ENCODE measurements at regions not wholly inside any gene's neighbourhood (a gene's known extent, or its start where the extent isn't known, plus 50 kb on each side); places are given as distances from the start of the nearest gene placed in this dataset.

GRCh38 chr2:238595750-238596570 is 169.2 kb downstream of the ASB1 start:
- H3K36me3 ChIP-seq, result no peaks in the 10 kb centered on the region
- no peak overlapping the region for H3K4me3 ChIP-seq
- peaks cover 0 to 13% of the 10 kb centered on the region in 2 donors for H3K4me1 ChIP-seq
- peak; percentile 54 for DNase-seq (ENCODE audit: low spot score)
- no peaks in the 10 kb centered on the region for H3K27me3 ChIP-seq
- TF ChIP-seq CTCF (IDR thresholded peaks at IDR 0.05), result no peak
- peak overlapping the region in 1 of 2 donors; percentile 93 for H3K27ac ChIP-seq
- no peaks in the 10 kb centered on the region for H3K9me3 ChIP-seq

GRCh38 chr2:238596571-238597551 is 170.1 kb downstream of the ASB1 start:
- Histone ChIP-seq H3K36me3 (no peaks in the 10 kb centered on the region), H3K9me3 (no peaks in the 10 kb centered on the region), H3K4me1 (peaks cover 0 to 22% of the 10 kb centered on the region in 2 donors), H3K4me3 (no peak overlapping the region), H3K27ac (peak overlapping the region; percentile 62 to 93), H3K27me3 (no peaks in the 10 kb centered on the region)
- no peak for DNase-seq (ENCODE audit: low spot score)
- no peak for TF ChIP-seq CTCF (IDR thresholded peaks at IDR 0.05)

GRCh38 chr2:238597638-238598528 is 171.2 kb downstream of the ASB1 start:
- TF ChIP-seq CTCF (IDR thresholded peaks at IDR 0.05), result no peak
- no peak for DNase-seq (ENCODE audit: low spot score)
- Histone ChIP-seq H3K9me3 (no peaks in the 10 kb centered on the region), H3K4me3 (no peak overlapping the region), H3K27ac (peak overlapping the region; percentile 62 to 93), H3K36me3 (no peaks in the 10 kb centered on the region), H3K4me1 (peaks cover 0 to 32% of the 10 kb centered on the region in 2 donors), H3K27me3 (no peaks in the 10 kb centered on the region)

- H3K4me3 ChIP-seq, result no peak overlapping the region
- DNase-seq (ENCODE audit: low spot score), result no peak
Measured at GRCh38 chr2:238598802-238599530, 172.2 kb downstream of the ASB1 start.

More at GRCh38 chr2:238598802-238599530, 172.2 kb downstream of the ASB1 start:
- Histone ChIP-seq H3K27ac (no peak overlapping the region), H3K4me1 (peaks cover 0 to 33% of the 10 kb centered on the region in 2 donors), H3K27me3 (no peaks in the 10 kb centered on the region), H3K36me3 (no peaks in the 10 kb centered on the region), H3K9me3 (peaks cover 0 to 10% of the 10 kb centered on the region in 2 donors)
- no peak for TF ChIP-seq CTCF (IDR thresholded peaks at IDR 0.05)
